PC-3 (cell line): ENCODE measurements at regions not wholly inside any gene's neighbourhood (a gene's known extent, or its start where the extent isn't known, plus 50 kb on each side); places are given as distances from the start of the nearest gene placed in this dataset.
"Not testable (repeated sequence)": the region's sequence is repeated elsewhere in the genome, so short reads cannot be mapped to it uniquely, and the experiment has no call there.

Source experiments
- ATAC-seq: fragments of 200-7000 bp; cut with Tn5 transposase; 2 replicates; pipeline ENCODE4 v1.9.1; 2020; ENCODE audit warnings: mild to moderate bottlenecking, moderate library complexity
- BruUV-seq: library from RNA; stranded (reverse); fragments of 400-500 nt; replicated peaks from 2 replicates; lab custom pipeline; 2021; lab: Mats Ljungman, UMichigan
- CTCF ChIA-PET: fragments of 300-600 bp; sonication (Branson Sonifier 250); formaldehyde crosslinking; loops from one replicate; lab custom pipeline; 2022; ENCODE audit warnings: antibody characterized with exemption; lab: Charles Lee
- POLR2A ChIA-PET: fragments of 300-600 bp; sonication (Branson Sonifier 250); formaldehyde crosslinking; loops from one replicate; lab custom pipeline; 2022; ENCODE audit warnings: antibody characterized with exemption; ENCODE audit not compliant: unreplicated experiment; lab: Charles Lee
- DNase-seq: peaks from one replicate; pipeline ENCODE4 v3.0.0-alpha.2; 2015
- H2AFZ ChIP-seq: fragments of 300-600 bp; sonication (generic); 2 replicates; pipeline ENCODE4 v1.6.0; 2016; ENCODE audit warnings: antibody characterized with exemption, low read length
- H3F3A ChIP-seq: fragments of 300-600 bp; sonication (generic); one replicate; pipeline ENCODE4 v1.6.0; 2017; ENCODE audit warnings: antibody characterized with exemption, low read length, control low read depth, mild to moderate bottlenecking; ENCODE audit not compliant: unreplicated experiment
- H3K27ac ChIP-seq: fragments of 300-600 bp; sonication (generic); 2 replicates; pipeline ENCODE4 v1.5.1; 2016; ENCODE audit warnings: mild to moderate bottlenecking, low read length
- H3K27me3 ChIP-seq: fragments of 300-600 bp; sonication (generic); 2 replicates; pipeline ENCODE4 v1.6.1; 2016; ENCODE audit warnings: low read length, mixed read lengths
- H3K36me3 ChIP-seq: fragments of 300-600 bp; sonication (generic); 2 replicates; pipeline ENCODE4 v1.6.1; 2016; ENCODE audit warnings: low read depth, mixed run types, low read length, mixed read lengths
- H3K4me1 ChIP-seq: fragments of 300-600 bp; sonication (generic); 2 replicates; pipeline ENCODE4 v1.5.1; 2016; ENCODE audit warnings: low read length; ENCODE audit not compliant: insufficient read depth
- H3K4me2 ChIP-seq: fragments of 300-600 bp; sonication (generic); 2 replicates; pipeline ENCODE4 v1.6.0; 2016; ENCODE audit warnings: low read length
- H3K4me3 ChIP-seq: fragments of 300-600 bp; sonication (generic); 2 replicates; pipeline ENCODE4 v1.5.1; 2016; ENCODE audit warnings: mild to moderate bottlenecking, low read length, mixed read lengths
- H3K79me2 ChIP-seq: fragments of 300-600 bp; sonication (generic); 2 replicates; pipeline ENCODE4 v1.6.1; 2017; ENCODE audit warnings: low read length, mixed read lengths
- H3K9ac ChIP-seq: fragments of 300-600 bp; sonication (generic); 2 replicates; pipeline ENCODE4 v1.6.0; 2016; ENCODE audit warnings: mild to moderate bottlenecking, low read length
- H3K9me2 ChIP-seq: fragments of 300-600 bp; sonication (generic); replicated peaks from 2 replicates; pipeline ENCODE4 v1.6.1; 2016; ENCODE audit warnings: mixed run types, low read length, mixed read lengths
- H3K9me3 ChIP-seq: fragments of 300-600 bp; sonication (generic); 2 replicates; pipeline ENCODE4 v1.6.1; 2016; ENCODE audit warnings: low read length, mixed read lengths
- H4K20me1 ChIP-seq: fragments of 300-600 bp; sonication (generic); 2 replicates; pipeline ENCODE4 v1.6.1; 2016; ENCODE audit warnings: low read length, mixed read lengths
- intact Hi-C: fragments of 100-400 bp; cut with micrococcal nuclease; formaldehyde crosslinking; loops from 2 replicates; pipeline ENCODE4 v1.9.0; 2023

GRCh38 chr4:118625097-118625496, 60.1 kb upstream of the METTL14 start:
- H3K4me1 ChIP-seq, H3K27ac ChIP-seq, H3K27me3 ChIP-seq, H3K9ac ChIP-seq, H2AFZ ChIP-seq, ATAC-seq, H3K9me2 ChIP-seq, H4K20me1 ChIP-seq, intact Hi-C loops, CTCF ChIA-PET, BruUV-seq, H3K36me3 ChIP-seq, DNase-seq, H3K9me3 ChIP-seq, H3K4me2 ChIP-seq, POLR2A ChIA-PET, H3K79me2 ChIP-seq, H3K4me3 ChIP-seq, H3F3A ChIP-seq: not testable (repeated sequence)

- H3K36me3 ChIP-seq, POLR2A ChIA-PET, H3K79me2 ChIP-seq, H3K4me2 ChIP-seq, H4K20me1 ChIP-seq, intact Hi-C loops, H3K9me2 ChIP-seq, H3K9ac ChIP-seq, BruUV-seq, H3K4me1 ChIP-seq, H3F3A ChIP-seq, ATAC-seq, H2AFZ ChIP-seq, H3K27ac ChIP-seq, H3K4me3 ChIP-seq, H3K9me3 ChIP-seq, H3K27me3 ChIP-seq: not testable (repeated sequence)
- DNase-seq: peak; percentile 44
- CTCF ChIA-PET: interaction anchor here (0.5 kb wide), 1 partner anchor 660 kb away, joined by 5 read pairs; no protein-coding TSS in a partner anchor
Measured at GRCh38 chr4:118629697-118630096, 55.5 kb upstream of the METTL14 start.

GRCh38 chr4:118630897-118631296, 54.3 kb upstream of the METTL14 start:
- H3K4me2 ChIP-seq, H3K9ac ChIP-seq, H3K36me3 ChIP-seq, ATAC-seq, BruUV-seq, intact Hi-C loops, H4K20me1 ChIP-seq, POLR2A ChIA-PET, H3K9me2 ChIP-seq, H3K4me3 ChIP-seq, H2AFZ ChIP-seq, H3K79me2 ChIP-seq, DNase-seq, H3K4me1 ChIP-seq, H3F3A ChIP-seq, H3K27me3 ChIP-seq, H3K27ac ChIP-seq, CTCF ChIA-PET, H3K9me3 ChIP-seq: not testable (repeated sequence)

GRCh38 chr4:118631321-118632050, 53.7 kb upstream of the METTL14 start:
- H2AFZ ChIP-seq, H3K27me3 ChIP-seq, H3K9me3 ChIP-seq, ATAC-seq, H3K27ac ChIP-seq, POLR2A ChIA-PET, DNase-seq, BruUV-seq, H3K4me3 ChIP-seq, H3K4me1 ChIP-seq, H3K9ac ChIP-seq, intact Hi-C loops, H3K9me2 ChIP-seq, H4K20me1 ChIP-seq, H3F3A ChIP-seq, H3K4me2 ChIP-seq, CTCF ChIA-PET, H3K36me3 ChIP-seq, H3K79me2 ChIP-seq: not testable (repeated sequence)

GRCh38 chr4:118633476-118633875, 51.7 kb upstream of the METTL14 start:
- H3K4me1 ChIP-seq, H3K4me3 ChIP-seq, H2AFZ ChIP-seq, H3F3A ChIP-seq, ATAC-seq, POLR2A ChIA-PET, CTCF ChIA-PET, H3K4me2 ChIP-seq, H3K79me2 ChIP-seq, BruUV-seq, H3K27me3 ChIP-seq, H4K20me1 ChIP-seq, H3K9ac ChIP-seq, intact Hi-C loops, H3K9me3 ChIP-seq, H3K27ac ChIP-seq, H3K9me2 ChIP-seq, H3K36me3 ChIP-seq, DNase-seq: not testable (repeated sequence)

- CTCF ChIA-PET, H3K36me3 ChIP-seq, H3K4me1 ChIP-seq, BruUV-seq, H2AFZ ChIP-seq, H3K9me3 ChIP-seq, ATAC-seq, intact Hi-C loops, H3K4me3 ChIP-seq, DNase-seq, H3K4me2 ChIP-seq, H3F3A ChIP-seq, H3K9ac ChIP-seq, POLR2A ChIA-PET, H3K27me3 ChIP-seq, H3K9me2 ChIP-seq, H3K27ac ChIP-seq, H3K79me2 ChIP-seq, H4K20me1 ChIP-seq: not testable (repeated sequence)
Measured at GRCh38 chr4:118634126-118634875, 50.9 kb upstream of the METTL14 start.
